ENCODE measurements at regions not wholly inside any gene's neighbourhood (a gene's known extent, or its start where the extent isn't known, plus 50 kb on each side); places are given as distances from the start of the nearest gene placed in this dataset.

DNA sequence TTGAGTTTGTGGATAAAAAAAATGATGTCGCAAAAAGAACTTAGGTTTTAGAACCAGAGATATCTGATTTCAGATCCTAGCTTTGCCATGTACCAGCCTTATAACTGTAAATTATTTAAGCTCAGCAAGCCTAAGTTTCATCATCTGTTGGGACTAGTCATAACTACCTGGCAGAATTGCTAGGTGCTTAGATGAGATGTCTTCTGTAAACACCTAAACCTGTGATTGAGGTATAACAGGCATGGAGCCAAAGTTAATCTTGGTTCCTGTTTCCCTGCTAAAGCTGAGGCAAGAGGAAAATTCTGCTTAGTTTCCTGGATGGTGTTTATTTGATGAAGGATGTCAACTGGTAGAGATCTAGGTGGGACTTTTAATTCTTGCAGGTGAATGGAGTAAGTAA, 331.3 kb upstream of the RBMS3 start:
- H3K4me3 ChIP-seq (ENCODE audit: low read length), result no peak overlapping the region
- TF ChIP-seq, protein P1, sequence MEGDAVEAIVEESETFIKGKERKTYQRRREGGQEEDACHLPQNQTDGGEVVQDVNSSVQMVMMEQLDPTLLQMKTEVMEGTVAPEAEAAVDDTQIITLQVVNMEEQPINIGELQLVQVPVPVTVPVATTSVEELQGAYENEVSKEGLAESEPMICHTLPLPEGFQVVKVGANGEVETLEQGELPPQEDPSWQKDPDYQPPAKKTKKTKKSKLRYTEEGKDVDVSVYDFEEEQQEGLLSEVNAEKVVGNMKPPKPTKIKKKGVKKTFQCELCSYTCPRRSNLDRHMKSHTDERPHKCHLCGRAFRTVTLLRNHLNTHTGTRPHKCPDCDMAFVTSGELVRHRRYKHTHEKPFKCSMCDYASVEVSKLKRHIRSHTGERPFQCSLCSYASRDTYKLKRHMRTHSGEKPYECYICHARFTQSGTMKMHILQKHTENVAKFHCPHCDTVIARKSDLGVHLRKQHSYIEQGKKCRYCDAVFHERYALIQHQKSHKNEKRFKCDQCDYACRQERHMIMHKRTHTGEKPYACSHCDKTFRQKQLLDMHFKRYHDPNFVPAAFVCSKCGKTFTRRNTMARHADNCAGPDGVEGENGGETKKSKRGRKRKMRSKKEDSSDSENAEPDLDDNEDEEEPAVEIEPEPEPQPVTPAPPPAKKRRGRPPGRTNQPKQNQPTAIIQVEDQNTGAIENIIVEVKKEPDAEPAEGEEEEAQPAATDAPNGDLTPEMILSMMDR (IDR thresholded peaks at IDR 0.05; ENCODE audit: insufficient read depth, low read depth, low read length, missing control alignments), result no peak
- DNase-seq (ENCODE audit: low read depth), result peak; percentile 88

DNA sequence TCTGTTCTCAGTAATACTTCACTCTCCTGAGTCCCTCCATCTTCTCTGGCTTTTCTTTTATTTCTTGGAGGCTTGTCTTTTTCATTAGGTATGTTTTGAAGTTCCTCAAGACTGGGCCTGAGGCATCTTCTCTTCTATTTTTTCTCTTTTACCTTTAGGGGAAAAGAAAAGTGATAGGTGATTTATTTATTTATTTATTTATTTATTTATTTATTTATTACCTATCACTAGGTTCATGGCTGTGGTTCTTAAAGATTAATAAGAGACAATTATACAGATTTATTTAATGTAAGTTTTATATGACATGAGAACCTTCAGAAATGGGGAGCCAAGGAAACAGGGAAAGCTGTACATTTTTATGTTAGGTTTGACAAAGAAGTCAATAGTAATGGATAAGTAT, 330.3 kb upstream of the RBMS3 start:
- no peak for DNase-seq (ENCODE audit: low read depth)
- TF ChIP-seq, protein P1 (IDR thresholded peaks at IDR 0.05; ENCODE audit: insufficient read depth, low read depth, low read length, missing control alignments), result no peak
- no peak overlapping the region for H3K4me3 ChIP-seq (ENCODE audit: low read length)

GRCh38 chr3:28951772-28952556, 328.9 kb upstream of the RBMS3 start:
- peak; percentile 10 for DNase-seq (ENCODE audit: low read depth)
- TF ChIP-seq, protein P1 (IDR thresholded peaks at IDR 0.05; ENCODE audit: insufficient read depth, low read depth, low read length, missing control alignments), result peak; percentile 28

GRCh38 chr3:28958656-28959055, 322.2 kb upstream of the RBMS3 start:
- TF ChIP-seq, protein P1 (IDR thresholded peaks at IDR 0.05; ENCODE audit: insufficient read depth, low read depth, low read length, missing control alignments), result no peak
- H3K4me3 ChIP-seq (ENCODE audit: low read length), result no peak overlapping the region

More at GRCh38 chr3:28951772-28952556, 328.9 kb upstream of the RBMS3 start:
- H3K4me3 ChIP-seq (ENCODE audit: low read length), result no peak overlapping the region

GRCh38 chr3:28971156-28971555, 309.7 kb upstream of the RBMS3 start:
- TF ChIP-seq, protein P1 (IDR thresholded peaks at IDR 0.05; ENCODE audit: insufficient read depth, low read depth, low read length, missing control alignments), result no peak
- DNase-seq (ENCODE audit: low read depth), result no peak

More at GRCh38 chr3:28958656-28959055, 322.2 kb upstream of the RBMS3 start:
- DNase-seq (ENCODE audit: low read depth), result no peak

DNA sequence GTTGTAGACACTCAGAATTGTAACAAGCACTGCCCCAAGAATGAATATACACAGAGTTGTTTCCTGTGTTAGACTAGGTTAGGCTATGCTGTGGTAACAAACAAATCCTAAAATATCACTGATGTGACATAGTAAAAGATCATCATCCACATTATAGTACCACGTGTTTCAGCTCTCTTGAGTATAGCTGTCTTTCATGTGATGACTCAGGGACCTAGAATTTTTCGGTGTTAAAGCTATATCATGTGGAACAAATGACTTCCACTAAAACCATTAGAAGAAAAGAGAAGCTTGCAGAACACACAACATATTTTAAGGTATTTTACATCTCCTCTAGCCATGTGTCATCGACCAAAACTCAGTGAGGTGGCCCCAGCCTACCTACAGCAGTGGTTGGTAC, 307.9 kb upstream of the RBMS3 start:
- peak; percentile 33 for DNase-seq (ENCODE audit: low read depth)
- TF ChIP-seq, protein P1 (IDR thresholded peaks at IDR 0.05; ENCODE audit: insufficient read depth, low read depth, low read length, missing control alignments), result no peak
- H3K4me3 ChIP-seq (ENCODE audit: low read length), result no peak overlapping the region

More at GRCh38 chr3:28971156-28971555, 309.7 kb upstream of the RBMS3 start:
- no peak overlapping the region for H3K4me3 ChIP-seq (ENCODE audit: low read length)

GRCh38 chr3:28973609-28974008, 307.3 kb upstream of the RBMS3 start:
- H3K4me3 ChIP-seq (ENCODE audit: low read length), result no peak overlapping the region
- TF ChIP-seq, protein P1 (IDR thresholded peaks at IDR 0.05; ENCODE audit: insufficient read depth, low read depth, low read length, missing control alignments), result no peak
- peak; percentile 37 for DNase-seq (ENCODE audit: low read depth)

Data from epithelial cell of esophagus (primary cell).